ENCODE measurements at regions not wholly inside any gene's neighbourhood (a gene's known extent, or its start where the extent isn't known, plus 50 kb on each side); places are given as distances from the start of the nearest gene placed in this dataset.

- CTCF ChIA-PET: no interaction called here
- no peak for DNase-seq (ENCODE audit: low spot score)
- no peak for TF ChIP-seq CTCF (conservative IDR thresholded peaks at IDR 0.05; ENCODE audit: low read depth)
- POLR2A ChIA-PET (ENCODE audit: low non-redundant PET): no interaction called here
- H3K27ac ChIP-seq: no peak overlapping the region
These were observed 178.3 kb upstream of the MPDZ start for GRCh38 chr9:13457795-13458194.

- no peak for TF ChIP-seq CTCF (conservative IDR thresholded peaks at IDR 0.05; ENCODE audit: low read depth)
- CTCF ChIA-PET: interaction anchor here (0.6 to 1.1 kb wide), 2 partner anchors 11 to 250 kb away, joined by 3 to 4 read pairs; no protein-coding TSS in a partner anchor
- POLR2A ChIA-PET (ENCODE audit: low non-redundant PET): no interaction called here
- DNase-seq (ENCODE audit: low spot score): no peak
- no peak overlapping the region for H3K27ac ChIP-seq
These were observed 171.2 kb upstream of the MPDZ start for GRCh38 chr9:13450723-13451122.

GRCh38 chr9:13448482-13448881, 169.0 kb upstream of the MPDZ start:
- no peak overlapping the region for H3K27ac ChIP-seq
- DNase-seq (ENCODE audit: low spot score): no peak
- POLR2A ChIA-PET (ENCODE audit: low non-redundant PET): no interaction called here
- no peak for TF ChIP-seq CTCF (conservative IDR thresholded peaks at IDR 0.05; ENCODE audit: low read depth)
- CTCF ChIA-PET: interaction anchor here (0.6 kb wide), 1 partner anchor 905 kb away, joined by 3 read pairs; no protein-coding TSS in a partner anchor

- TF ChIP-seq CTCF (conservative IDR thresholded peaks at IDR 0.05; ENCODE audit: low read depth): no peak
- H3K27ac ChIP-seq: no peak overlapping the region
- DNase-seq (ENCODE audit: low spot score): no peak
- ChIA-PET POLR2A (ENCODE audit: low non-redundant PET) (no interaction called here), CTCF (interaction anchor here (0.7 to 3.5 kb wide), 3 partner anchors 617 to 905 kb away, joined by 3 to 18 read pairs (median 3); no protein-coding TSS in a partner anchor)
These were observed 168.4 kb upstream of the MPDZ start for GRCh38 chr9:13447843-13448422.

- POLR2A ChIA-PET (ENCODE audit: low non-redundant PET): no interaction called here
- no peak; the same call in 1 of the 2 replicates for TF ChIP-seq CTCF (conservative IDR thresholded peaks at IDR 0.05; ENCODE audit: low read depth)
- no peak for DNase-seq (ENCODE audit: low spot score)
- no peak overlapping the region for H3K27ac ChIP-seq
- CTCF ChIA-PET: interaction anchor here (0.6 to 3.5 kb wide), 4 partner anchors 67 to 906 kb away, joined by 3 to 18 read pairs (median 3); no protein-coding TSS in a partner anchor
These were observed 167.7 kb upstream of the MPDZ start for GRCh38 chr9:13446938-13447842.

GRCh38 chr9:13446286-13446937, 166.9 kb upstream of the MPDZ start:
- ChIA-PET CTCF (interaction anchor here (0.6 to 3.5 kb wide), 4 partner anchors 12 to 1324 kb away, joined by 3 to 18 read pairs (median 4); no protein-coding TSS in a partner anchor), POLR2A (ENCODE audit: low non-redundant PET) (no interaction called here)
- no peak for TF ChIP-seq CTCF (conservative IDR thresholded peaks at IDR 0.05; ENCODE audit: low read depth)
- H3K27ac ChIP-seq: no peak overlapping the region
- DNase-seq (ENCODE audit: low spot score): no peak

All from RWPE1 (cell line).